Left forelimb (tissue), 1 donor: ENCODE measurements at regions not wholly inside any gene's neighbourhood (a gene's known extent, or its start where the extent isn't known, plus 50 kb on each side); places are given as distances from the start of the nearest gene placed in this dataset.
"Not testable (repeated sequence)": the region's sequence is repeated elsewhere in the genome, so short reads cannot be mapped to it uniquely, and the experiment has no call there.

Experiments used
- DNase-seq: peaks from one replicate; pipeline ENCODE4 v3.0.0-alpha.2; 2018; ENCODE audit warnings: low spot score

DNA sequence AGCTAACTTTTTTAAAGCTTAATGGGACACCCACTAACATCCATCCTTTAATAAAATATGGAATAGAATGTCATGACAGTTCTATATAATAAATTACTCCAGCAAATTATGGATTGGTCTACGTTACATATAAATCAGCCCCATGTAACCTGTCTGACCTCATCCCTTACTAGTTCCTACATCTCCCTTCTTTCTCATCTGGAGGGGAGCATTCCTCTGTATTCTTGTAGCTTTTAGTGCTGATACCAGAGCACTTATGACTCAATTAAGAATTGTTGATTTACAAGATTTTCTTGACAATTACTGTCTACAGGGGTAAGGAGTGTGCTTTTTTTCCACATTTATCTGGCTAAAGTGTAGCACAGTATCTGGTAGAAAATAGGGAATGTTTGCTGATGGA is 523.7 kb downstream of the FAM181B start:
- no peak for DNase-seq

DNA sequence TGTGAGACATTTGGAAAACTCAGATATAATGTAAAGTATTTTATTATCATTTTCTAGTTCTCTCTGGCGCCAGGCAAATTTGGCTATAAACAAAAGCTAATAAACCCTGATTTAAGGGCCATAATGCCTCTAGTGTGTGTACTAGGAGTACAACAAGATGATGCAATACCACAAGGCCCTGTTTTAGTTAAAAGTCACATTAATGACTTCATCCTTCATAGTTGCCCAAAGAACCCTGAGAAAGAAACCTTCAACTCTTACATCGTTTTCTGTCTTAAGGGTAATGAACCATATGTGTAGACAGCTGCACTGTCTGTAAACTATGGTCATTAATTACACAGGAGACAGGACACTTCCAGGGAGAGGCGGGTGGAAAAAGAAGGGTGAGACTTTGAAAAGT is 538.4 kb downstream of the FAM181B start:
- no peak for DNase-seq

DNA sequence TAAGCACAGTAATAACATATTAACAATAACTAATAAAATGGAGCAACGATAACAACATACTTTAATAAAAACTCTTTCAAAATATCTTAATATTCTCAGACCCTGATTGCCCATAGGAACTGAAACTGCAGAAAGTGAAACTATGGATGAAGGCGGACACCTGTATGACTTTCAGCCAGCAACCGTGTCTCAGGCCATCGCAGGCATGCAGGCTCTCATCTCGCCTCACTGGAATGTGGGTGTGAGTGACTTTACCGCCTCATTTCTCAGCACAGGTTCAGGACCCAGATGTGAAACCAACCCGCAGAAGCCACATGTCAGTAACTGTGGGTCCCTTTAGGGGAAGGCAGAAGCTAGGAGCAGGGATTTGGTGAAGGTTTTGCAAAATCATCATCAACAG is 539.1 kb downstream of the FAM181B start:
- DNase-seq: no peak

DNA sequence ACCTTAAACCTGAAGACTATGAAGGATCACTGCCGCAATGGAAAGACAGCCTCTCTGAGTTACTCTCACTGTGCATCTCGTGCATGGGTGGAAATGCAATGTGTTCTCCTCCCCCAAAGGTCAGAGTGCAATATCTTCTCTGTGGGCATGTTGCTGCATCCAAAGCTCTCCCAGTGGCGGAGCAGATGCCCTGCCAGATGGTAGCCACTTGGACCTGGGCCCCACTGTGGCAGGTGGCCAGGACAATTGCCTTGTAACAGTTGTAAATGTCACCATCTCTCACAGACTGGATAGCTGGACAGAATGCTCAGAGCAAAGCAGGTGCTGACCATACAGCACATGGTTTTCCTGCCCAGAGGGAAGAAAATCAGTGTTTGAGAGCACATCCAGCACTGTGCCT is 542.0 kb downstream of the FAM181B start:
- DNase-seq: no peak

DNA sequence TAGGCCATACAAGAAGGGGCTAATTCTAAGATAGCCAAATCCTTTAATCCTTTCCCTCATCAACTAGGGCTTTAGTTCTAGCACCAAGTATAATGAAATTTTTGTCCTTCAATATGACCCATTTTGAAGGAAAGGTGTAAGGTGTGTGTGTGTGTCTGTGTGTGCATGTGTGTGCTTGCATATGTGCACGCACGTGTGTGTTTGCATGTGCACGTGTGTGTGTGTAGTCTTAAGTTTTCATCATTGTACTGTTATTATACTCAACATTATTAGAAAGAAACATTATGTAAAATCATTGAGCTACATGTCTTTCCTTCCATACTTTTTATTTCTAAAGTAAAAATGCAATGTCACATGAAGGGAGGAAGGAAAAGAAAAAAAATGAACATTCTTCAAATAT is 547.7 kb downstream of the FAM181B start:
- no peak for DNase-seq

DNA sequence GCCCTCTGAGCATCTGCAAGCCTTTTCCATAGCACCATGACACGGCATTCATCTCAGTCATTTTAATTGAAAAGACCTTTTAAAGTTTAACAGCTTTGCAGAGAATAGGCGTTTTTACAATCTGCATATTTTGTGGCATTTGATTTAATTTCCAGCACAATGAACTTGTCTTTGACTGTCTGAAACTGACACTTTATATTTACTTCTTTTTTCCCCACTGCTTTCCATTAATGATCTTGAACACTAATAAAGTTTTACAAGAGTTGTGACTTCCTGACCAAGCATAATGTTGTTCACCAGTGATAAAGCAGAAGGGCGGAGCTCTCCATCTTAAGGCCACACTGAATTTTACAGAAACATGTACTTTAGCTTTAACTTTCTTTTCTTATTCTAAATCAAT is 548.7 kb downstream of the FAM181B start:
- DNase-seq: no peak

DNA sequence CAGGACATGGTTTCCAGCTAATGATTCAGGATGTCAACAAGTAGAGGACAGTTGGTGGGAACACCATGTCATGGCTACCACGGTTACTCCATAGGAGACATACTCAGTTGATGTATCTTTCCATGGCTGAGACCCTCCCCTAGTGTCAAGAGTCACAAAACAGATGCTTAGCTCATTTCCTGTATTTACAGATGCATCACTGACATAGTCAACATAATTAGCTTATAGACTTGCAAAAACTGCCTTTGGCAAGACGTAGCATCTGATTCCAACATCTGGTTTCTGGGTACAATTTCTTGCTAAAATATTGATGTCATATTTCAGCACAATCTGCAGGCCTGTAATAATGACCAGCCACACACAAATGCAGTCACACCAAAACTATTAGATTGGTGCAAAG is 550.3 kb downstream of the FAM181B start:
- no peak for DNase-seq

DNA sequence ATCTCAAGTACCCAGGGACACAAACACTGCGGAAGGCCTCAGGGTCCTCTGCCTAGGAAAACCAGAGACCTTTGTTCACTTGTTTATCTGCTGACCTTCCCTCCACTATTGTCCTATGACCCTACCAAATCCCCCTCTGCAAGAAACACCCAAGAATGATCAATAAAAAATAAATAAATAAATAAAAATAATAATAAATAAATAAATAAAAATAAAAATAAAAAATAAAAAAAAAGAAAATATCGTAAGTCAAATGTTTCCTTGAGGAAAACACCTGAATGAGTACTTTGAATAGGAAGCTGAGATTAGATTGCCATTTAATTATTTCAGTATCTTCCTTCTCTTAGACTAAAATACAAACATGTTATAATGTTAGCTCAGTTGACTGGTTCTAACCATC is 551.0 kb downstream of the FAM181B start:
- DNase-seq: not testable (repeated sequence)

DNA sequence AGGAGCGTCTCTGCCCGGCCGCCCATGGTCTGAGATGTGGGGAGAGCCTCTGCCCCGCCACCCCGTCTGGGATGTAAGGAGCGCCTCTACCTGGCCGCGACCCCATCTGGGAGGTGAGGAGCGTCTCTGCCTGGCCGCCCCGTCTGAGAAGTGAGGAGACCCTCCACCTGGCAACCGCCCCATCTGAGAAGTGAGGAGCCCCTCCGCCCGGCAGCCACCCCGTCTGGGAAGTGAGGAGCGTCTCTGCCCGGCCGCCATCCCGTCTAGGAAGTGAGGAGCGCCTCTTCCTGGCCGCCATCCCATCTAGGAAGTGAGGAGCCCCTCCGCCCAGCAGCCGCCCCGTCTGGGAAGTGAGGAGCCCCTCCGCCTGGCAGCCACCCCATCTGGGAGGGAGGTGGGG is 551.9 kb downstream of the FAM181B start:
- not testable (repeated sequence) for DNase-seq

DNA sequence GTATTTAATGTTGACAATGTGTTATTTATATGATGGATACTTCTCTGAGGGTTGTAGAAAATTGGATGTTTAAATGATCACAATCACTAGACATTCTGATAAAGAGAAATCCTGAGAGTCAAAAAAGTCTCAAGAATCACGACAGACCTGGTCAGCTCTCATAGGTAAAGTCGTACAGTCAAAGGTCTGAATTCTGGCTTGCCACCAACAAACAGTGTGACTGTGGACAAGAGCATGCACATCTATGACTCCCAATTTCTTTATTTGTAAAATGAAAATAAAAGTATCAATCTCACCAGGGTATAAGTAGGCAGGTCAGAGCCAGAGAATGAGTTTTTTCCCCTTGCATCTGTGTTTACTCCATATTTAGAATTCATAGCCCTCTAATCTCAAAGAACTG is 556.7 kb downstream of the FAM181B start:
- DNase-seq: no peak

DNA sequence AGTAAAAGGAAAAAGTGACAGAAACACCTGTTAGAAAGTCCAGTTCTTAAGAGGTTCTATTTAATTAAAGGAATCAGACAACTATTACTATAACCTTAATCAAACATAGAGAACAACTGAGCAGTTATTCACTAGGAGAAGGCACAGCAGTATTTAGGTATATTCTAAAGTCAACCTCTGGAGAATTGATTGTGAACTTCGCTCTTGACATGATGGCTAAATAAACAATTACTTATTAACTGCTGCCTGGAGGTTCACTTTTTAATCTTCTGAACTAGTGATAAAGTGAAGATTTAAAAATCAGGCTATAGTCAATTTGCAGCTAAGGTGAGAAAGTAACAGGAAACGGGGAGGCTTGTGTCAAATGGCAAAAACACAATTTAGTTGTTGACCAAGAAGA is 557.3 kb downstream of the FAM181B start:
- no peak for DNase-seq

DNA sequence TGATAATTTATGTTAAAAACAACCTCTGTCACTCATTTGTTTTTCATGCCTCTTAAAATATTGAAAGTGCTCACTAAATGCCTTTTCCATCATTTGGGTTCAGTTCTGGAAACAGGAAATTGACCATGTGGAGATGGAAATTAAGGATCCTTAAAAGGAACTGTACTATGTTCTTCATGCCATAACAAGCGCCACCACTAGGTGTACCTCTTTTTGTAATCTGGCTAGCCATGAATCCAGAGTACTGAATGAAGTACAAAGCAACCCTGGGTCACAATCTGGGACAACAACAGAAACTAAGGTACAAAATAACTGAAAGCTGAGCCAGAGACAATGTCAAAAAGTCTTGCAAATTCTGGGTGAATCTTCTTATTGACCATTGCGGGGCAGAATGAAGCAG is 559.1 kb downstream of the FAM181B start:
- DNase-seq: no peak

DNA sequence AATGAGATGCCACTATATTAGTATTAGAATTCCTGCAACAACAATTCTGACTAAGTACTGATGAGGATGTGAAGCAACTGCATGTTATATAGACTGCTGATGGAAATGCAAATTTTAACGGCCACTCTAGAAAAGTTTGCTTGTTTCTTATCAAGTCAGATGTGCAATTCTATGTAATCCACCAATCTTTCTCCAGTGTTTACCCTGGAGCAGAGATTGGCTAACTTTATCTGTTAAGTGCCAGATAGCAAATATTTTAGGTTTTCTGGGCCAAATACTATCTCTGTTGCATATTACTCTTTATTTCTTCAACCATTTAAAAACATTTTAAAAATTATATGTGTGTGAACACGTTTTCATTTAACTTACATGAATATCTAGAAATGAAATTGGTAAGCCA is 586.9 kb downstream of the FAM181B start:
- no peak for DNase-seq

DNA sequence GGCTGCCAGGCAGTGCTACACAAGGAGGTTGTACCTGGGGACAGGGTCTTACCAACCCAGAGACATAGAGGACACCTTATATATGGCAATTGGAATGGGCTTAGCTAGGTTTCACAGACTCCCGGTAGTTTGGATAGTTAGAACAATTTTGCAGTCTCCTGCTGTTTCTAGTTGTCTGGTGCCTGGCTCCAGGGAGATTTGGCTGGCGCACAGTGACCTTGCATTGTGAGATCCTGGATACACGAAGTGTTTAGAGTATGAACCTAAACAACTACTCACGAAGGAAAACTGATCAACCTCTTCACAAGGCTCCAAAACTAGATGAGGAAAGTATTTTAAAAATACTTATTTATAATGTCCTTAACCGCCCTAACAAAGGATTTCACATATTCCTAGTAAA is 614.7 kb downstream of the FAM181B start:
- DNase-seq: no peak

DNA sequence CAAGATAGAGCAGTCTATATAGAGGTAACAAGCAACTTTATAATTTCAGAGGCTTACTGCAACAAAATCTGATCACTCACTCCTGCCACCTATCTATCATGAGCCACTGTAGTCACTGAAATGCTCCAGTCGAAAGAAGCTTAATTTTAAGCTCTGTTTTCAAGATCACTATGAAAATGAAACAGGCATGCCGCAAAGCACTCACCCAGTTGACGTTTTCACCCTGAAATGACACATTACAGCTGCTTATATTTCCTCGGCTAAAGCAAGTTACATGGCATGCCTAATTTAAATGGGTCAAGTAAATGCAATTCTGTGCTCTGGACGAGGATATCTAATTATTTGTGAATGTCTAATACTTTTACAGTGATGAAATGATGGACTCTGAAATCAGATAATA is 616.3 kb downstream of the FAM181B start:
- DNase-seq: no peak

DNA sequence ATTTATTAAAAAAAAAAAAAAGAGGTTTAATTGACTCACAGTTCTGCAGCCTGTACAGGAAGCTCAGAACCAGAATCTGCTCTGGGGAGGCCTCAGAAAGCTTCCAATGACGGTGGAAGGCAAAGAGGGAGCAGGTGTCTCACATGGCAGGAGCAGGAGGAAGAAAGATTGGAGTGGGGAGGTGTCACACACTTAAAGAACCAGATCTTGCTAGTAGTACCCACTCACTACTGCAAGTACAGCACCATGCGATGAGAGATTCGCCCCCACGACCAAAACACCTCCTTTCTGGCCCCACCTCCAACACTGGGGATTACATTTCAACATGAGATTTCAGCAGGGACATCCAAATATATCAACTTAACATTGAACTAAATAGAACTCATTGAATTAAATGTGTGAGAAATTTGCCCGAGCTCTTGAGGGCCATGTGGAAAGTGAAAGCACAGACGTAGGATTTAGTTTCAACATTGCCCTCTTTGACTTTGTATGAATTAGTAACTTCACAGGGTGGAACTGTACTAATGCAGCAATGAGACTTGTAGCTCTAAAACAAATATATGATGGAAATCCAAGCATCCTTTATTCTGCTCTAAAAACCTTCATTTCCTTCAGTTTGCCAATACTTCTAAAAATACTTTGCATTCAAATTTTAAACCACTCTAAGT is 628.2 kb downstream of the FAM181B start:
- no peak for DNase-seq

DNA sequence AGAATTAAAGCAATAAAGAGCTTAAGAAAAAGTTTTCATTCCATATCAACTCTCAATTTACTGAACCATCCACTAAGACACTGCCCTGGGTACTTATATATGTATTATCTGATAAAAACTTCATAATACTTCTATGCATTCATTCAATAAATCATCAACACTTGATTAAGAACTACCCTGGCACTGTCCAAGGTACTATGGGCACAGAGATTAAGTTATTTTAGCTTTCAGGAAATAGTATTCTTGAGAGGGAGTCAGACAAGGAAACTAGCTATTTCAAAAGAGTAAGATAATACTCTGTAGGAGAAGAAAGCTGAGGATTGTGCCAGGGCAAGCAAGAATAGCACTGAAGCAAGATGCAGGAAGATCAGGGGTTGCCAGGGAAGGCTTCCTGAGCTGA is 640.8 kb downstream of the FAM181B start:
- no peak for DNase-seq

DNA sequence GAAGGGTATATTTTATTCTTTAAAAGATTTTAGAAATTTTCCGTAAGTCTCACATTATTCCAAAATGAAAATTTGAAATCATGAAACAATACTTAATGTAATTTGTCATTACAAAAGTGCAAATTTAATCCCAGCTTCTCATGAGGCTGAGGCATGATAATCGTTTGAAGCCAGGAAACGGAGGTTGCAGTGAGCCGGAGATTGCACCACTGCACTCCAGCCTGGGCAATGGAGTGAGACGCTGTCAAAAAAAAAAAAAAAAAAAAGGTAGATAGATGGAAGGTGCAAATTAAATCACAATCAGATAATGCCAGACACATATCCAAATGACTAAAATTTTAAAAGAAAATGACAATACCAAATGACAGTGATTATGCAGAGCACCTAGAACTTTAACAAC is 644.2 kb downstream of the FAM181B start:
- no peak for DNase-seq

DNA sequence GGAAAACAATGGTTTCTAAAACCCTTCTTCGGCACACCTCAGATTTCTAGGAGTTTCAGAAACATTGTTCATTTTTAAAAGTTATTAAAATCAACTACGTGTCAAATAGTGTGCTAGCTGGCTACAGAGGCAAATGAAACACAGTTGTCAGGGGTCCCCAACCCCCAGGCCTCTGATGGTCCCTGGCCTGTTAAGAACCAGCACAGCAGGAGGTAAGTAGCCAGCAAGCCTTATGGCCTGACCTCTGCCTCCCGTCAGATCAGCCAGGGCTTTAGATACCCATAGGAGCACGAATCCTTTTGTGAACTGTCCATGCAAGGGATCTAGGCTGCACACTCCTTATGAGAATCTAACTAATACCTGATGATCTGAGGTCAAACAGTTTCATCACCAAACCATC is 648.2 kb downstream of the FAM181B start:
- DNase-seq: no peak

DNA sequence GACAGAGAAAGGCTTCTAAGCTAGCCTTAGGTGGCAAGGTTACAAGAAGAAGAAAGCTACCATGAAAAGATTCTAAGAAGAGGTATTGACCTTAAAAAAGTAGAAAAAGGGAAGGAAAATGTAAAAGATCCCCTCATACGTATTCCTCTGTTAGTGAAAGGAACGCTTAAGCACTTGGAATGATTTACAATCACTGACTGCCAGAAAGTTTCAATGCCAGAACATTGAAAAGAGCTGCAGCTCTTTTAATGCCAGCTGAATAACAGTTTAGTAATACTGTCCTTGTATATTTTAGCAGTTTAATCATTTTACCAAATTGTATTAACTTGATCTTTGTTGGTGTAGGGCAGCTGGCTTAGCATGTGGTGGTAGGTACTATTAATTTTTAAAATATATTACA is 650.7 kb downstream of the FAM181B start:
- no peak for DNase-seq

DNA sequence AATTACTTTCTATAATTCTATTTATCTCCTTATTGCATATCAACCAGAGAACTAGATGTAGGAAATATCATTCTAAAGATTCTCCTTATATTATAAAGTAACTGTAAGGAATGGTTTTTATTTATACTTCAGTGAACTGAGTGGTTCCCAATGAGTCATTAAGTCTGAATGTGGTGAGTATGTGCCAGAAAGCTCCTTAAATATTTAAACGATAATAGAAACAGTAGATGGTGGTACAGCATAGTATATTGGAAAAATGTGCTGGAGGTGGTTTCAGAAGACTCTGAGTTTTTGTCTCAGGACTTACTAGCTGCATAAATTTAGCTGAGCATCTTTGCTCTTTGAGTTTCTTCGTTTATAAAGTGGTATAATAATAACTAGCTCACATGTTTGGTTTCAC is 653.5 kb downstream of the FAM181B start:
- no peak for DNase-seq

DNA sequence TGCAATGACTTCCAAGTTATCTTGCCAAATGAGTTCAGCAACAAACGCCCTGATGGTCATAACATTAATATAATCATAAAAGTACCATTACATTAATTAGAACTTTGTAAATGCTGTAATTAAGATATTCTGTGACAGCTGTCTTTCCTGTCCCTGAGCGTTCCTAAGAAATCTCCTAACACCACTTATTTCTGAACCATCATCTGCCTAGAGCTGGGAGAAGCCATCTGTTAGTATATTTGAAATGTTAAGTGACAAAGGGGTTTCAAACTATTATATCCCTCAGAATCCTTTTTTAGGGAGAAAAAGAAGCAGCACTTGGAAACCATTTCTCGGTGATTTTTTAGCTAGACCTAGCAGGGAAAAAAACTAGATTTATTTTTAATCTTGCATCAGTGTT is 657.5 kb downstream of the FAM181B start:
- no peak for DNase-seq

DNA sequence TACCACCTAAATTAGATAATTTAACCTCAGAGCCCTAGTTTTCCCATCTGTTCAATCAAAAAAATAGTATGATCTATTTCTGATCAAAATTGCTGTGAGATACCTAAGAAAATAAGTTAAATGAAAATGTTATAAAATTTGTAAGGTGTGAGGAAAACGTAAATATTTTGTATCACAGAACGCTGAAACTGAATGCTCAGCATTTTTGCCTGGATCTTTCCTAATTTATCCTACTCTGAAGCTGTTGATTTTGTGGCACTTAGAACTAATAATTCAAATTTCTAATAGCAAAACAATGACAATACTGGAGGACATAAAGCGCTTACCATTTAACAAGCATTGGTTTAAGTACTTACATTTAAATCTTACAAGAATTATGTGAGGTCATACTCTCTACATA is 674.2 kb downstream of the FAM181B start:
- no peak for DNase-seq

DNA sequence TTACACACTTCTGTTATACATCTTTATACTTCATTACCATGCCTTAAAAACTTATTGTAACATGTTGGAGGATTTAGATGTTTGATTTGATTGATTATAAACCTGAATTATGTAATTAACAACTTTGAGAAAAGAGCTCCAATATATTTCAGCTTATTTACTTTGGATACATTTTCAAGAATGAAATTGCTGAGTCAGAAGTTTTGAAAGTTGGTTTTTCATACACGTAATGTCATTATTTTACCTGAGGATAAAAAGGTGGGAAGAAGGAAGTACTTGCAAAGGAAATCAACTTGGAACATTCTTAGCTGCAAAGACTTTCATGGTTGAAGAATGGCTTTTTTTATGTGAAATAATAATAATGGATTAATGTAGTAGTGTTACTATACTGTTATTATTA is 677.2 kb downstream of the FAM181B start:
- no peak for DNase-seq

DNA sequence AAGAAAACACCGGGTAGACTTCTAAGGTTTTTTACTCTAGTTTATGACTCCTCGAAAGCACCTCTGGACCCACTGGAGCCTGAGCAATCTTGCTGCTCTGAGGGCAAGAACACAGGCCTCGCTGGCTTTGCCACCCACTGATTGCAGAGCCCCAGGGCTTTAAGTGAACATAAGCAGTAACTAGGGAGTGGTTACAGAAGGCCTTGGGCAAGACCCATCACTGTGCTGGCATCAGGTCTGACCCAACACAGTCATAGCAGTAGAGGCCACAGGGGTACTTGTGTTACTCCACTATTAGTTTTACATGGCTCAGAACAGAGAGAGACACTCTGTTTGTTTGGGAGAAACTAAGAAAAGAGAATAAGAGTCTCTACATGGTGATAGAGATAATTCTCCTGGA is 684.5 kb downstream of the FAM181B start:
- DNase-seq: no peak
